ENCODE measurements at regions not wholly inside any gene's neighbourhood (a gene's known extent, or its start where the extent isn't known, plus 50 kb on each side); places are given as distances from the start of the nearest gene placed in this dataset.

- TF ChIP-seq CTCF (IDR thresholded peaks at IDR 0.05) (peak; percentile 80 to 87 (median 86)), EP300 (IDR thresholded peaks at IDR 0.05) (no peak), POLR2A (IDR thresholded peaks at IDR 0.05) (no peak)
Measured at GRCh38 chr10:118241229-118242137, 100.6 kb downstream of the FAM204A start.
